ENCODE measurements at regions not wholly inside any gene's neighbourhood (a gene's known extent, or its start where the extent isn't known, plus 50 kb on each side); places are given as distances from the start of the nearest gene placed in this dataset.

GRCh38 chr3:8366219-8366810 lies 135.3 kb upstream of the LMCD1 start:
- no peak for DNase-seq

GRCh38 chr3:8368598-8368997 lies 133.0 kb upstream of the LMCD1 start:
- no peak for DNase-seq

GRCh38 chr3:8369638-8370037 lies 132.0 kb upstream of the LMCD1 start:
- no peak for DNase-seq

GRCh38 chr3:8371085-8371551 lies 130.5 kb upstream of the LMCD1 start:
- no peak for DNase-seq

- DNase-seq: no peak
Measured at GRCh38 chr3:8371960-8372463, 129.6 kb upstream of the LMCD1 start.

- no peak for DNase-seq
Measured at GRCh38 chr3:8380904-8381704, 120.5 kb upstream of the LMCD1 start.

GRCh38 chr3:8385848-8386620 lies 115.6 kb upstream of the LMCD1 start:
- DNase-seq: no peak

- DNase-seq: no peak
Measured at GRCh38 chr3:8387571-8387970, 114.1 kb upstream of the LMCD1 start.

- DNase-seq: no peak
Measured at GRCh38 chr3:8399686-8400085, 101.9 kb upstream of the LMCD1 start.

GRCh38 chr3:8400911-8401310 lies 100.7 kb upstream of the LMCD1 start:
- no peak for DNase-seq

GRCh38 chr3:8403996-8404395 lies 97.6 kb upstream of the LMCD1 start:
- no peak for DNase-seq

GRCh38 chr3:8405144-8405543 lies 96.5 kb upstream of the LMCD1 start:
- DNase-seq: no peak

- DNase-seq: no peak
Measured at GRCh38 chr3:8406479-8406878, 95.1 kb upstream of the LMCD1 start.

GRCh38 chr3:8413337-8413926 lies 88.2 kb upstream of the LMCD1 start:
- DNase-seq: no peak

GRCh38 chr3:8416965-8417364 lies 84.7 kb upstream of the LMCD1 start:
- no peak for DNase-seq

- DNase-seq: no peak
Measured at GRCh38 chr3:8420612-8421011, 81.0 kb upstream of the LMCD1 start.

GRCh38 chr3:8421267-8421666 lies 80.4 kb upstream of the LMCD1 start:
- no peak for DNase-seq

- no peak for DNase-seq
Measured at GRCh38 chr3:8421711-8422110, 79.9 kb upstream of the LMCD1 start.

- no peak for DNase-seq
Measured at GRCh38 chr3:8423307-8423706, 78.3 kb upstream of the LMCD1 start.

GRCh38 chr3:8424281-8424680 lies 77.3 kb upstream of the LMCD1 start:
- DNase-seq: no peak

- no peak for DNase-seq
Measured at GRCh38 chr3:8436661-8437287, 64.8 kb upstream of the LMCD1 start.

GRCh38 chr3:8438507-8439079 lies 63.0 kb upstream of the LMCD1 start:
- no peak for DNase-seq

Data from NCI-H1048 (cell line).